A673 (cell line): ENCODE measurements at regions not wholly inside any gene's neighbourhood (a gene's known extent, or its start where the extent isn't known, plus 50 kb on each side); places are given as distances from the start of the nearest gene placed in this dataset.

ENCODE experiments used
- BruUV-seq: library from RNA; stranded (reverse); fragments of 400-500 nt; replicated peaks from 2 replicates; lab custom pipeline; 2021; lab: Mats Ljungman, UMichigan
- CTCF ChIA-PET: fragments of 300-600 bp; sonication (Branson Sonifier 250); formaldehyde crosslinking; loops from one replicate; lab custom pipeline; 2022; ENCODE audit warnings: antibody characterized with exemption; lab: Charles Lee
- POLR2A ChIA-PET: fragments of 300-600 bp; sonication (Branson Sonifier 250); formaldehyde crosslinking; loops from one replicate; lab custom pipeline; 2022; ENCODE audit warnings: antibody characterized with exemption; ENCODE audit not compliant: low non-redundant PET; lab: Charles Lee
- DNase-seq: peaks from one replicate; pipeline ENCODE4 v3.0.0-alpha.2; 2015; ENCODE audit warnings: low spot score
- H3K27ac ChIP-seq: fragments of 200-600 bp; sonication (generic); 2 replicates; pipeline ENCODE4 v1.5.1; 2016; ENCODE audit warnings: mixed run types, low read depth, mild to moderate bottlenecking, mixed read lengths, antibody characterized with exemption, low read length; ENCODE audit not compliant: poor library complexity, severe bottlenecking
- H3K27me3 ChIP-seq: fragments of 200-600 bp; sonication (generic); replicated peaks from 2 replicates; pipeline ENCODE4 v1.6.1; 2017; ENCODE audit warnings: mixed run types, low read depth, mild to moderate bottlenecking, mixed read lengths, antibody characterized with exemption, low read length; ENCODE audit not compliant: insufficient read depth, poor library complexity
- H3K36me3 ChIP-seq: fragments of 200-600 bp; sonication (generic); 2 replicates; pipeline ENCODE4 v1.6.1; 2016; ENCODE audit warnings: mixed run types, mild to moderate bottlenecking, mixed read lengths, antibody characterized with exemption, low read length; ENCODE audit not compliant: insufficient read depth, poor library complexity, severe bottlenecking
- H3K4me1 ChIP-seq: fragments of 200-600 bp; sonication (generic); 2 replicates; pipeline ENCODE4 v1.6.1; 2017; ENCODE audit warnings: mixed run types, mild to moderate bottlenecking, mixed read lengths, antibody characterized with exemption, low read length; ENCODE audit not compliant: insufficient read depth, poor library complexity, severe bottlenecking
- H3K4me3 ChIP-seq: fragments of 200-600 bp; sonication (generic); 2 replicates; pipeline ENCODE4 v1.5.1; 2016; ENCODE audit warnings: low read depth, mixed run types, mild to moderate bottlenecking, mixed read lengths, low read length; ENCODE audit not compliant: poor library complexity, severe bottlenecking
- H3K9me3 ChIP-seq: fragments of 200-600 bp; sonication (generic); 2 replicates; pipeline ENCODE4 v1.6.1; 2016; ENCODE audit warnings: mixed run types, low read depth, mild to moderate bottlenecking, mixed read lengths, antibody characterized with exemption, low read length; ENCODE audit not compliant: poor library complexity, severe bottlenecking
- EZH2 ChIP-seq: fragments of 200-600 bp; sonication (generic); IDR thresholded peaks from 2 replicates; pipeline ENCODE4 v1.6.1; 2017; ENCODE audit warnings: borderline replicate concordance, low read depth, mild to moderate bottlenecking, mixed read lengths, antibody characterized with exemption, low read length; ENCODE audit not compliant: poor library complexity, severe bottlenecking
- intact Hi-C: fragments of 100-400 bp; cut with micrococcal nuclease; formaldehyde crosslinking; loops from one replicate; pipeline ENCODE4 v1.10.0; 2022; ENCODE audit not compliant: unreplicated experiment
- TF ChIP-seq, protein P1 (sequence below): fragments of 300-800, 200-600 bp; sonication (generic); conservative IDR thresholded peaks from 2 replicates; pipeline ENCODE4 v1.5.1; 2017; ENCODE audit warnings: low read depth, mild to moderate bottlenecking, antibody characterized with exemption, low read length, moderate library complexity, mixed read lengths

DNA sequence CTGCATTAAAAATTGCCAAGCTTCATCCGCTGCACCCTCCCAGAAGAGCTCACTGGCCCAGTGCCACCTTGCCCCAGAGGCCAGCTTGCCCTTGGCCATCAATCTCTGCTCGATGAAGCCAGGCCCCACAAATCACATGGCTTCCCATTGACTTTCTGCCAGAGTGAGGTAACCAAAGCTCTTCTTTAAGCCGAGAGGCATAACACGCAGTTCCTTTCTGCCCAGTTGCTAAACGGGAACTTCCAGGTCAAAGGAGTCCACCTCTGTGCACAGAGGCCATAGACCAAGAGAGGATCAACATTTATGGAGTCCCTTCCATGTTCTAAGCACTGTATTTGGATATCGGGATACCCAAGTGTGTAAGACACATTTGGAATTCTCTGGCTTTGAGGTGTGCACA lies 208.8 kb downstream of the KIF4B start:
- H3K4me1 ChIP-seq, result no peaks in the 10 kb centered on the region
- no peaks in the 10 kb centered on the region for H3K36me3 ChIP-seq
- intact Hi-C loops, result no loop called here
- no peak overlapping the region for H3K4me3 ChIP-seq
- H3K9me3 ChIP-seq, result no peaks in the 10 kb centered on the region
- no peaks in the 10 kb centered on the region for H3K27me3 ChIP-seq
- no peak overlapping the region for H3K27ac ChIP-seq
- DNase-seq, result no peak
- TF ChIP-seq, protein P1, sequence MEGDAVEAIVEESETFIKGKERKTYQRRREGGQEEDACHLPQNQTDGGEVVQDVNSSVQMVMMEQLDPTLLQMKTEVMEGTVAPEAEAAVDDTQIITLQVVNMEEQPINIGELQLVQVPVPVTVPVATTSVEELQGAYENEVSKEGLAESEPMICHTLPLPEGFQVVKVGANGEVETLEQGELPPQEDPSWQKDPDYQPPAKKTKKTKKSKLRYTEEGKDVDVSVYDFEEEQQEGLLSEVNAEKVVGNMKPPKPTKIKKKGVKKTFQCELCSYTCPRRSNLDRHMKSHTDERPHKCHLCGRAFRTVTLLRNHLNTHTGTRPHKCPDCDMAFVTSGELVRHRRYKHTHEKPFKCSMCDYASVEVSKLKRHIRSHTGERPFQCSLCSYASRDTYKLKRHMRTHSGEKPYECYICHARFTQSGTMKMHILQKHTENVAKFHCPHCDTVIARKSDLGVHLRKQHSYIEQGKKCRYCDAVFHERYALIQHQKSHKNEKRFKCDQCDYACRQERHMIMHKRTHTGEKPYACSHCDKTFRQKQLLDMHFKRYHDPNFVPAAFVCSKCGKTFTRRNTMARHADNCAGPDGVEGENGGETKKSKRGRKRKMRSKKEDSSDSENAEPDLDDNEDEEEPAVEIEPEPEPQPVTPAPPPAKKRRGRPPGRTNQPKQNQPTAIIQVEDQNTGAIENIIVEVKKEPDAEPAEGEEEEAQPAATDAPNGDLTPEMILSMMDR, result no peak
- no peak for TF ChIP-seq EZH2
- no TSS peak for BruUV-seq
- CTCF ChIA-PET, result no interaction called here
- POLR2A ChIA-PET, result no interaction called here

DNA sequence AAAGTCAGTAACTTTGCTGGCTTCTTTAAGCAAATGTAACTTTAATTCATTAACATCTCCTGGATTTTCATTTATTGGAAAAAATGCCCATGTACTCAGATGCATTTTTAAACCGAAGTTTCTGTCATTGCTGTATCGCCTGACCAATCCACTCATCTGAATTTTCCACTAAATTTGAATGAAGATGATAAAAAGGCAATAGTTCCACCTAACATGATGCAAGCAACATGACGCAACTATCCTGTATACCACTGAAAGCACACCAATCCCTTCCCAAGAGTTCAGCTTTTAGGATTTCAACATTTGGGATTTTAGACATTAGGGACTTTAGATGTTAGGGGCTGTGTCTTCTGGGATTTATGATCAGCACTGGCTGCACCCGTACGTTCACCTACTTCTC lies 215.6 kb downstream of the KIF4B start:
- ChIA-PET POLR2A (no interaction called here), CTCF (no interaction called here)
- no peak overlapping the region for H3K4me3 ChIP-seq
- no peaks in the 10 kb centered on the region for H3K4me1 ChIP-seq
- H3K27me3 ChIP-seq, result no peaks in the 10 kb centered on the region
- no peak for DNase-seq
- BruUV-seq, result no TSS peak
- TF ChIP-seq EZH2, result no peak
- TF ChIP-seq, protein P1, result no peak
- H3K27ac ChIP-seq, result no peak overlapping the region
- H3K9me3 ChIP-seq, result no peaks in the 10 kb centered on the region
- intact Hi-C loops, result no loop called here
- H3K36me3 ChIP-seq, result no peaks in the 10 kb centered on the region

DNA sequence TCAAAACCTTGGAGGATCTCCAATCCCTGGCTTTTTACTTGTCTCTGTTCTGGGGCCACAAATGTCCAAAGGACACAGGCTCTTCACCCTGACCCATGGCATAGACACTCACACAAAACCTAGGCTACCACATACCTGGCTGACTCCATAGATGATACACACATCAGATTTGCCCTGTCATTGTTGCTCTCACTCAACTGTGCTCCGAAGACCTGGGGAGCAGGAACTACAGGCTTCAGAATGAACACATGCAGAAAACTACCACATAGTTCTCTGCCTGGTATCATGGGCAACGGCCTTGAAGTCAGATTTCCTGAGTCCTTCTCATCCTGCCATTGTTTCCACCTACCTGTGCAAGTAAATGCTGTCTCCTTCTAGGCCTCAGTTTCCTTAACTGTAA lies 226.2 kb downstream of the KIF4B start:
- ChIA-PET POLR2A (no interaction called here), CTCF (no interaction called here)
- Histone ChIP-seq H3K4me3 (no peak overlapping the region), H3K4me1 (no peaks in the 10 kb centered on the region), H3K9me3 (no peaks in the 10 kb centered on the region), H3K36me3 (no peaks in the 10 kb centered on the region), H3K27me3 (no peaks in the 10 kb centered on the region), H3K27ac (no peak overlapping the region)
- BruUV-seq, result no TSS peak
- intact Hi-C loops, result no loop called here
- DNase-seq, result no peak
- TF ChIP-seq, protein P1, result no peak
- no peak for TF ChIP-seq EZH2
